Panc1 (cell line): ENCODE measurements at regions not wholly inside any gene's neighbourhood (a gene's known extent, or its start where the extent isn't known, plus 50 kb on each side); places are given as distances from the start of the nearest gene placed in this dataset.

Source experiments
- ATAC-seq: fragments of 200-7000 bp; cut with Tn5 transposase; 2 replicates; pipeline ENCODE4 v1.9.1; 2020; ENCODE audit warnings: mild to moderate bottlenecking, moderate library complexity
- BruUV-seq: library from RNA; stranded (reverse); fragments of 400-500 nt; replicated peaks from 2 replicates; lab custom pipeline; 2021; lab: Mats Ljungman, UMichigan
- CTCF ChIA-PET: fragments of 300-600 bp; sonication (Branson Sonifier 250); formaldehyde crosslinking; loops from one replicate; lab custom pipeline; 2022; ENCODE audit warnings: antibody characterized with exemption; lab: Charles Lee
- POLR2A ChIA-PET: fragments of 300-600 bp; sonication (Branson Sonifier 250); formaldehyde crosslinking; loops from one replicate; lab custom pipeline; 2022; ENCODE audit warnings: antibody characterized with exemption; lab: Charles Lee
- DNase-seq: peaks from one replicate; pipeline ENCODE4 v3.0.0-alpha.2; 2010; ENCODE audit warnings: low read depth, low spot score
- H3K27ac ChIP-seq: 2 replicates; pipeline ENCODE4 v1.5.1; 2011; ENCODE audit warnings: mild to moderate bottlenecking, low read length, inconsistent platforms
- H3K27me3 ChIP-seq: fragments of 200-500 bp; sonication (Bioruptor generic); 2 replicates; pipeline ENCODE4 v1.6.0; 2014; ENCODE audit warnings: low read length, inconsistent platforms; ENCODE audit not compliant: control insufficient read depth, insufficient read depth
- H3K36me3 ChIP-seq: fragments of 200-500 bp; sonication (Bioruptor generic); 2 replicates; pipeline ENCODE4 v1.5.1; 2014; ENCODE audit warnings: inconsistent platforms, mild to moderate bottlenecking, low read length, moderate library complexity; ENCODE audit not compliant: control insufficient read depth, insufficient read depth
- H3K4me1 ChIP-seq: 2 replicates; pipeline ENCODE4 v1.5.1; 2011; ENCODE audit warnings: inconsistent platforms, mild to moderate bottlenecking, low read length, moderate library complexity; ENCODE audit not compliant: control insufficient read depth, insufficient read depth
- H3K4me3 ChIP-seq, 2 experiments: 2 replicates each; pipeline ENCODE4 v1.5.1; 2011 to 2012; ENCODE audit warnings: low read depth in 2 of 2, low read length in 2 of 2, mild to moderate bottlenecking in 2 of 2, inconsistent platforms in 1 of 2, moderate library complexity in 1 of 2
- H3K9me3 ChIP-seq: fragments of 200-500 bp; sonication (Bioruptor generic); 2 replicates; pipeline ENCODE4 v1.5.1; 2014; ENCODE audit warnings: low read depth, mild to moderate bottlenecking, inconsistent platforms, low read length, moderate library complexity; ENCODE audit not compliant: control insufficient read depth, insufficient read depth
- POLR2AphosphoS5 ChIP-seq: IDR thresholded peaks from 2 replicates; pipeline ENCODE4 v1.6.1; 2012; ENCODE audit warnings: mild to moderate bottlenecking, low read depth, low read length, moderate library complexity
- REST ChIP-seq, 2 experiments: IDR thresholded peaks; 2 replicates each; pipeline ENCODE4 v1.6.1; 2011 to 2012; ENCODE audit warnings: low read depth in 2 of 2, control low read depth in 1 of 2, low read length in 1 of 2, mild to moderate bottlenecking in 1 of 2, moderate library complexity in 1 of 2; ENCODE audit not compliant: insufficient read depth in 1 of 2
- SIN3A ChIP-seq: IDR thresholded peaks from 2 replicates; pipeline ENCODE4 v1.6.1; 2012; ENCODE audit warnings: low read depth, mild to moderate bottlenecking, low read length, moderate library complexity, borderline replicate concordance; ENCODE audit not compliant: insufficient read depth
- TCF7L2 ChIP-seq: IDR thresholded peaks from 2 replicates; pipeline ENCODE4 v1.6.1; 2011; ENCODE audit warnings: mild to moderate bottlenecking, low read depth, low read length, inconsistent platforms
- in situ Hi-C: cut with HindIII; loops from 2 replicates; pipeline ENCODE4 v1.10.0; 2016; ENCODE audit warnings: low sequenced_read_pairs, low pct_unique_long_range_greater_than_20kb
- intact Hi-C: fragments of 100-400 bp; cut with micrococcal nuclease; formaldehyde crosslinking; loops from one replicate; pipeline ENCODE4 v1.10.0; 2022; ENCODE audit not compliant: unreplicated experiment
- TF ChIP-seq, protein P1 (sequence below): fragments of 450-650 bp; IDR thresholded peaks from 2 replicates; pipeline ENCODE4 v1.5.1; 2017; ENCODE audit warnings: mild to moderate bottlenecking

DNA sequence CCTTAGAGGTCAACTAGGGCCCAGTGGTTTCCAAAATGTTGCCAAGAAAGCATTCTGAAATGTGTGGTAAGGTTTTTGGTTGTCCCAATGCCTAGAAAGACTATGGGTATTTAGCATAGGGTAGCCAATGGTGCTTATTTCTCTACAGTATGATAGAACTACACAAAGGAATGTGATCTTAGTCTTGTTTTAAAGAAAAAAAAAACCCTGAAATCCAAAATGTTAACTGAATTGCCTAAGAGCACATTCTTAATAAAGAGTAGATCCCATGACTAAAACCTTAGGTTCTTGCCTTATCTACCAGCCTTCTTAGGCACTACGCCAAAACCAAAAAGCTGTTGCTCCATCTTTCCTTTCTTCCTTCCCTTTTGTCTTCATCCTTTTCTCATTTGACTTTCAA lies 428.2 kb downstream of the MRPL39 start:
- BruUV-seq = no TSS peak
- no peaks in the 10 kb centered on the region for H3K27me3 ChIP-seq
- no peaks in the 10 kb centered on the region for H3K9me3 ChIP-seq
- in situ Hi-C loops = no loop called here
- ChIA-PET CTCF (no interaction called here), POLR2A (no interaction called here)
- no peaks in the 10 kb centered on the region for H3K4me1 ChIP-seq
- DNase-seq (no peak), ATAC-seq (no peak)
- intact Hi-C loops = no loop called here
- no peaks in the 10 kb centered on the region for H3K36me3 ChIP-seq
- H3K27ac ChIP-seq = no peak overlapping the region
- TF ChIP-seq POLR2AphosphoS5 (no peak), SIN3A (no peak), REST (IDR thresholded peaks at IDR 0.05; ENCODE audit: insufficient read depth in 1 of 2, low read depth in 2 of 2, low read length in 1 of 2) (no peak), TCF7L2 (no peak)
- TF ChIP-seq, protein P1, sequence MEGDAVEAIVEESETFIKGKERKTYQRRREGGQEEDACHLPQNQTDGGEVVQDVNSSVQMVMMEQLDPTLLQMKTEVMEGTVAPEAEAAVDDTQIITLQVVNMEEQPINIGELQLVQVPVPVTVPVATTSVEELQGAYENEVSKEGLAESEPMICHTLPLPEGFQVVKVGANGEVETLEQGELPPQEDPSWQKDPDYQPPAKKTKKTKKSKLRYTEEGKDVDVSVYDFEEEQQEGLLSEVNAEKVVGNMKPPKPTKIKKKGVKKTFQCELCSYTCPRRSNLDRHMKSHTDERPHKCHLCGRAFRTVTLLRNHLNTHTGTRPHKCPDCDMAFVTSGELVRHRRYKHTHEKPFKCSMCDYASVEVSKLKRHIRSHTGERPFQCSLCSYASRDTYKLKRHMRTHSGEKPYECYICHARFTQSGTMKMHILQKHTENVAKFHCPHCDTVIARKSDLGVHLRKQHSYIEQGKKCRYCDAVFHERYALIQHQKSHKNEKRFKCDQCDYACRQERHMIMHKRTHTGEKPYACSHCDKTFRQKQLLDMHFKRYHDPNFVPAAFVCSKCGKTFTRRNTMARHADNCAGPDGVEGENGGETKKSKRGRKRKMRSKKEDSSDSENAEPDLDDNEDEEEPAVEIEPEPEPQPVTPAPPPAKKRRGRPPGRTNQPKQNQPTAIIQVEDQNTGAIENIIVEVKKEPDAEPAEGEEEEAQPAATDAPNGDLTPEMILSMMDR = no peak
- no peak overlapping the region for H3K4me3 ChIP-seq

GRCh38 chr21:25176637-25177412 lies 430.5 kb downstream of the MRPL39 start:
- TF ChIP-seq POLR2AphosphoS5 = no peak
- no peak for TF ChIP-seq REST (IDR thresholded peaks at IDR 0.05; ENCODE audit: insufficient read depth in 1 of 2, low read depth in 2 of 2, low read length in 1 of 2)
- no peak for TF ChIP-seq SIN3A
- TF ChIP-seq, protein P1 = no peak
- no peak for TF ChIP-seq TCF7L2
- in situ Hi-C loops = no loop called here
- Histone ChIP-seq H3K27ac (no peak overlapping the region), H3K27me3 (no peaks in the 10 kb centered on the region), H3K36me3 (no peaks in the 10 kb centered on the region), H3K9me3 (no peaks in the 10 kb centered on the region), H3K4me3 (no peak overlapping the region), H3K4me1 (no peaks in the 10 kb centered on the region)
- no TSS peak for BruUV-seq
- ChIA-PET CTCF (no interaction called here), POLR2A (no interaction called here)
- ATAC-seq = no peak
- DNase-seq = no peak
- intact Hi-C loops = no loop called here
